ENCODE measurements at regions not wholly inside any gene's neighbourhood (a gene's known extent, or its start where the extent isn't known, plus 50 kb on each side); places are given as distances from the start of the nearest gene placed in this dataset.

GRCh38 chr1:38454236-38454635, 405.3 kb downstream of the RRAGC start:
- no TSS peak for BruUV-seq (replicated peaks)
- H4K20me1 ChIP-seq (replicated peaks; ENCODE audit: control insufficient read depth, extremely low read depth, insufficient read depth, low read length): no peaks in the 10 kb centered on the region
- CTCF ChIA-PET: no interaction called here
- no peaks in the 10 kb centered on the region for H3K9me1 ChIP-seq (replicated peaks; ENCODE audit: control insufficient read depth, extremely low read depth, insufficient read depth, low read length)
- H3K79me2 ChIP-seq (ENCODE audit: control insufficient read depth, insufficient read depth, low read length): no peaks in the 10 kb centered on the region
- H3K27ac ChIP-seq (ENCODE audit: insufficient read depth, low read depth, low read length): no peak overlapping the region
- no peak overlapping the region for H3K4me3 ChIP-seq (replicated peaks in 1 of 3; ENCODE audit: insufficient read depth in 1 of 3, low read depth in 1 of 3, low read length in 3 of 3)
- H3K4me2 ChIP-seq (ENCODE audit: insufficient read depth, low read length): no peak overlapping the region
- no peak overlapping the region for H2AFZ ChIP-seq (ENCODE audit: low read depth, low read length)
- intact Hi-C loops (cut with micrococcal nuclease): no loop called here
- H3K4me1 ChIP-seq (ENCODE audit: control insufficient read depth, extremely low read depth, insufficient read depth, low read length): peaks cover 8% of the 10 kb centered on the region
- no peaks in the 10 kb centered on the region for H3K36me3 ChIP-seq (ENCODE audit: control insufficient read depth in 2 of 2, extremely low read depth in 1 of 2, insufficient read depth in 2 of 2, low read length in 2 of 2)
- TF ChIP-seq MYC (IDR thresholded peaks at IDR 0.05; ENCODE audit: low read depth, low read length): no peak
- no peak for TF ChIP-seq FOS (IDR thresholded peaks at IDR 0.05; ENCODE audit: borderline replicate concordance, insufficient read depth, low read length)
- TF ChIP-seq CTCF (IDR thresholded peaks at IDR 0.05; ENCODE audit: extremely low read depth in 1 of 2, insufficient read depth in 1 of 2, low read depth in 1 of 2, low read length in 2 of 2): no peak
- TF ChIP-seq MAX (IDR thresholded peaks at IDR 0.05; ENCODE audit: insufficient read depth, insufficient read length): no peak
- TF ChIP-seq POLR2AphosphoS5 (IDR thresholded peaks at IDR 0.05; ENCODE audit: insufficient read depth, low read depth, low read length): no peak
- TF ChIP-seq EZH2 (IDR thresholded peaks at IDR 0.05; ENCODE audit: borderline replicate concordance, low read depth, low read length, severe bottlenecking): no peak
- TF ChIP-seq POLR2A (IDR thresholded peaks at IDR 0.05; ENCODE audit: low read depth, low read length): no peak
- TF ChIP-seq GATA2 (IDR thresholded peaks at IDR 0.05; ENCODE audit: insufficient read depth, insufficient read length, low read depth, low read length): no peak
- no peak for TF ChIP-seq JUN (IDR thresholded peaks at IDR 0.05; ENCODE audit: borderline replicate concordance, insufficient read depth, insufficient read length, low read depth)
- dilution Hi-C loops (cut with MboI; ENCODE audit: extremely low pct_ligation_motif_present, low sequenced_read_pairs): no loop called here
- no peak overlapping the region for H3K9ac ChIP-seq (replicated peaks; ENCODE audit: extremely low read depth, insufficient read depth, low read length)
- POLR2A ChIA-PET: no interaction called here
- no peak for DNase-seq (ENCODE audit: low read depth, low spot score)
- H3K27me3 ChIP-seq (ENCODE audit: control insufficient read depth in 2 of 2, insufficient read depth in 2 of 2, low read length in 2 of 2): no peaks in the 10 kb centered on the region
- FAIRE-seq: no peak
- no peaks in the 10 kb centered on the region for H3K9me3 ChIP-seq (replicated peaks; ENCODE audit: control insufficient read depth, insufficient read depth, low read length)
